NCI-H69 (cell line): ENCODE measurements at regions not wholly inside any gene's neighbourhood (a gene's known extent, or its start where the extent isn't known, plus 50 kb on each side); places are given as distances from the start of the nearest gene placed in this dataset.
"Not testable (repeated sequence)": the region's sequence is repeated elsewhere in the genome, so short reads cannot be mapped to it uniquely, and the experiment has no call there.

Experiments used
- DNase-seq: peaks from one replicate; lab custom pipeline; 2025; lab: John Stamatoyannopoulos, UW

DNA sequence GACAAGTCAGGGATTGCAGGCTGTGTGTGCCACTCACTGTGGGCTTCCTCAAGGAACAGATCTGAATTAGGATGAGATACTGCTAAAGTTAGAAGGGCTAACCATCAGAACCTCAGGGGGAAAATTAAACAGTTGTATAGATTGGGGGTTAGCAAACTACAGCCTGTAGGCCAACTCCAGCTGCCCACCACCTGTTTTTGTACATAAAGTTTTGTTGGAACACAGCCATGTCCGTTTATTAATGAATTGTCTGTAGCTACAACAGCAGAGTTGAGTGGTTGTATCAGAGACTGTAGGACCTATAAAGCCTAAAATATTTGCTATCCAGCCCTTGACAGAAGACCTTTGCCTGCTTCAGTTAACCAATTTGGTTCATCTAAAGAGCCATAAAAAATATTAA lies 127.2 kb upstream of the ECI2 start:
- DNase-seq: no peak

DNA sequence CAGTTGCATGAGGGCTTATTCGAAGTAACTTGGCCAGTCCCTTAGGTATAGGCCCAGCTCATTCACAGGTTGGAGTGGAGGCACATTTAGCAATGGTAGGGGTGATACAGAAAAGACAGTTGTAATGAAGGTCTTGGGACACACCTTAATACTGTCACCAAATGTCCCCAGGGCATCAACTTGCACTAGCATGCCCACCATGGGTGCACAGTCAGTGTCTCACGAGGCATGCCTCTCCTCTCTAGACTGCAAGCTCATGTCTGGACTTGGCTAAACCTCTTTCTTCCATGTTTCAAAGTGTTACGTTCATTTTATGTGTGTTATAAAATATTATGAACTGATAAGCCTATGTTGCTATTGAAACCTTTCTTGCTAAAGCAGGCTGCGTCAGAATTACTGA lies 124.0 kb upstream of the ECI2 start:
- DNase-seq: no peak

DNA sequence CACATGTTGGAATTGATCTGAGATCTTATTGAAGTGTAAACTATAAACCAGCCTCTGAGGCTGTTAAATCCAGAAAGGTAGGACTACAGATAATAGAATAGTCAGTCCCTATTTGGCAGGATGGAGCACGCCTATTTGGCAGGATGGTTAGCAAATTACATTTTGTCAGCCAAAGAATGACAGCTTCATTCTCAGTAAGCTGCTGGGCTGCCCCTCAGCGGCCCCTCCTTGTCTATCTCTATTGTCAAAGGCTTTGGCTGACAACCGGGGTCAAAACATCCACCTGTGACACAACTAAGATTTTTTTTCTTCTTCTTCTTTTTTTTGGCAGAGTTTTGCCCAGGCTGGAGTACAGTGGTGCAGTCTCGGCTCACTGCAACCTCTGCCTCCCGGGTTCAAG lies 123.4 kb upstream of the ECI2 start:
- DNase-seq: no peak

DNA sequence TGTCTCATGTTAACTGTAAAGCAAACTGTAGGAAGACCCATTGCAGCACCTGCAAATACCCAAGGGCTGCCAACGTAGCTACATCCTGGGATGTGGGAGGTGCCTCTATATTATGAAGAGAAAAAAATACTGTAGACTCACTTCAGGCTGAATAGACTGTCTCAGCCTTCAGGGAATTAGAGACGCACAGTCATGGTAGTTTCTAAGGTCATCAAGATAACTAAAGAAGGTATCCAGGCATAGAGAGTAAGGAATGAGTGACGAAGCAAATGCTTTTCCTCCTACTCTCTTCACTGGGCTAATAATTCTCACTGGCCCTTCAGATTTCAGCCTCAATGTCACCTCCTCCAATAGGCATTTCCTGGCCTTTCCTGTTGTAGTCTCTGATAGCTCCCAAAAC lies 121.6 kb upstream of the ECI2 start:
- no peak for DNase-seq

DNA sequence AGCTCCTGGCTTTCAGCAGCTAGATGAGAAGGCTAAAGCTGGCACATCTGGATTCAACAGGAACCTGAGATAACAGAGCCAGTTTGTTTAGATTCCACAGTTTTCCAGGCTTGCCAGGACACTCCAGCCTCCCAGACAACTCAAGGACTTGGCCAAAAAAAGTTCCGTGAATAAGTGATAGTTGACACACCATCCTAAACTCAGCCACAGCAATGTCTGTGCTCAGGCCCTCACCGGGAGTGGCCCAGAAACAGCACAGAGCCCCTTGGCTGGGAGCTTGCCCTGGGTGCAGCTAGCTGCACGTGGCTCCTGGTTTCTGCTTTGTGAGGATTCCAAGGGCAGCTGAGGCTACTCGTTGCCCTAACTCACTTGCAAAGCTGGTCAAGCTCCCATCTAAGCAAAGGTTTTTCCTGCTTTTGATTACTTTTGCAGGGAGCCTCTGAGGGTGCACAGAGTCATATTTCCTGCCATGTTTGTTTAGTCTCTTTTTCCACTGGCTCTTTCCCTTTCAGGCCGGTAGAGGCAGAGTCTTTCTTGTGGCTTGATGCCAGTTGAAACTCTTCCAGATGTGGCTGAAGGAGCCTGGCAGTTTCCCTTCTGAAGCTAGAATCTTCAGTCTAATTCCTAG lies 118.3 kb upstream of the ECI2 start:
- DNase-seq: peak; percentile 74

DNA sequence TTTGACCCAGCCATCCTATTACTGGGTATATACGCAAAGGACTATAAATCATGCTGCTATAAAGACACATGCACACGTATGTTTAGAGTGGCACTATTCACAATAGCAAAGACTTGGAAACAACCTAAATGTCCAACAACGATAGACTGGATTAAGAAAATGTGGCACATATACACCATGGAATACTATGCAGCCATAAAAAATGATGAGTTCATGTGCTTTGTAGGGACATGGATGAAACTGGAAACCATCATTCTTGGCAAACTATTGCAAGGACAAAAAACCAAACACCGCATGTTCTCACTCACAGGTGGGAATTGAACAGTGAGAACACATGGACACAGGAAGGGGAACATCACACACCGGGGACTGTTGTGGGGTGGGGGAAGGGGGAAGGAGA lies 117.1 kb upstream of the ECI2 start:
- not testable (repeated sequence) for DNase-seq

DNA sequence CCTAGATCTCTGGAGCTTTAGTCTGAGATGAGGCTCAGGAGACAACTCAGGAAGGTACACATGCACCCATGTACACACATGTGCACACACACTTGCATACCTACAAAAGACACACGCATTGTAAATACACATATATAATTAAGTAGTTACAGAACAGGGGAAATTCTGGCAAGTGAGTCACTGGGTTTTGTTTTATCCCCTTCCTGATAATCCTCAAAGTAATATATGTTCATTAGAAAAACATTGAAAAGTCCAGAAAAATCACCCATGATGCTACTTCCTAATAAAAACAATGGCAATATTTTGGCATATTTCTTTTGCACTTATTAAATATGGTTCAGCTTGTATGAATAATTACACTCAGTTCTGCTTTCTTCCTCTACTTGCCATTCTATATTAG lies 115.3 kb upstream of the ECI2 start:
- no peak for DNase-seq

DNA sequence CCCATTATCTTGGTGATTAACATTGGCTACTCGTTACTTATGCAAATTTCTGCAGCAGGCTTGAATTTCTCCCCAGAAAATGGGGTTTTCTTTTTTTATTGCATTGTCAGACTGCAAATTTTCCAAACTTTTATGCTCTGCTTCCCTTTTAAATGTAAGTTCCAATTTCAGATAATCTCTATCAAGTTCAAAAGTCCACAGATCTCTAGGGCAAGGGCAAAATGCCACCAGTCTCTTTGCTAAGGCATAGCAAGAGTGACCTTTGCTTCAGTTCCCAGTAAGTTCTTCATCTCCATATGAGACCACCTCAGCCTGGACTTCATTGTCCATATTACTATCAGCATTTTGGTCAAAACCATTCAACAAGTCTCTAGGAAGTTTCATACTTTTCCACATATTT lies 108.5 kb upstream of the ECI2 start:
- not testable (repeated sequence) for DNase-seq

DNA sequence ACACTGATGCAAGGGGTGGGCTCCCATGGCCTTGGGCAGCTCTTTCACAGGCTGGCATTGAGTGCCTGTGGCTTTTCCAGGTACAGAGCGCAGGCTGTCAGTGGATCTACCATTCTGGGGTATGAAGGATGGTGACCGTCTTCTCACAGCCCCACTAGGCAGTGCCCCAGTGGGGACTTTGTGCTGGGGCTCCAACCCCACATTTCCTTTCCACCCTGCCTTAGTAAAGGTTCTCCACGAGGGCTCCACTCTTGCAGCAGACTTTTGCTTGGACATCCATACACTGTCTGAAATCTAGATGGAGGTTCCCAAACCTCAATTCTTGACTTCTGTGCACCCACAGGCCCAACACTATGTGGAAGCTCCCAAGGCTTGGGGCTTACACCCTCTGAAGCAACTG lies 107.9 kb upstream of the ECI2 start:
- no peak for DNase-seq

DNA sequence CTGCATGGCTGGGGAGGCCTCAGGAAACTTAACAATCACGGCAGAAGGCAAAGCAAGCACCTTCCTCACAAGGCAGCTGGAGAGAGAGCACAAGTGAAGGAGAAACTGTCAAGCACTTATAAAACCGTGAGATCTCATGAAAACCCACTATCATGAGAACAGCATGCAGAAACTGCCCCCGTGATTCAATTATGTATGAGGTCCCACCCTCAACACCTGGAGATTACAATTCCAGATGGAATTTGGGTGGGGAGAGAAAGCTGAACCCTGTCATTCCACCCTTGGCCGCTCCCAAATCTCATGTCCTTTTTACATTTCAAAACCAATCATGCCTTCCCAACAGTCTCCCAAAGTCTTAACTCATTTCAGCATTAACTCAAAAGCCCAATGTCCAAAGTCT lies 107.2 kb upstream of the ECI2 start:
- DNase-seq: no peak

DNA sequence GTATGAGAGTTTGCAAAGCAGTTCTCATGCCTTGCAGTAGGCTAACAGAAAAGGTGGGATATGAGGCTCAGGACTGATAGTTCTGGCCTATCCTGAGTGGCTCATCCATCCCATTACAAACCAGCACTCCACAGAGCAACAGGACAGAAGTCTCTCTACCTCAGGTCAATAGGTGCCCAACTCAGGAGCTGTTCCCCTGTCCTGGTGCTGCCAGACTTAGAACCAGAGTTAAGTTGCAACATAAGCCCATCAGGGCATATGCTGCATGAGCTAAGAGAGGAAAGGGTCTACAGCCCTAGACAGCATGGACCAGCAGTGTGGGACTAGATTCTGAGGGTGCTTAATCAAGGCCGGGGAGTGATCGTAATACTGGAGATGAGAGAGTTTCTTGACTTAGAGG lies 104.8 kb upstream of the ECI2 start:
- DNase-seq: no peak

DNA sequence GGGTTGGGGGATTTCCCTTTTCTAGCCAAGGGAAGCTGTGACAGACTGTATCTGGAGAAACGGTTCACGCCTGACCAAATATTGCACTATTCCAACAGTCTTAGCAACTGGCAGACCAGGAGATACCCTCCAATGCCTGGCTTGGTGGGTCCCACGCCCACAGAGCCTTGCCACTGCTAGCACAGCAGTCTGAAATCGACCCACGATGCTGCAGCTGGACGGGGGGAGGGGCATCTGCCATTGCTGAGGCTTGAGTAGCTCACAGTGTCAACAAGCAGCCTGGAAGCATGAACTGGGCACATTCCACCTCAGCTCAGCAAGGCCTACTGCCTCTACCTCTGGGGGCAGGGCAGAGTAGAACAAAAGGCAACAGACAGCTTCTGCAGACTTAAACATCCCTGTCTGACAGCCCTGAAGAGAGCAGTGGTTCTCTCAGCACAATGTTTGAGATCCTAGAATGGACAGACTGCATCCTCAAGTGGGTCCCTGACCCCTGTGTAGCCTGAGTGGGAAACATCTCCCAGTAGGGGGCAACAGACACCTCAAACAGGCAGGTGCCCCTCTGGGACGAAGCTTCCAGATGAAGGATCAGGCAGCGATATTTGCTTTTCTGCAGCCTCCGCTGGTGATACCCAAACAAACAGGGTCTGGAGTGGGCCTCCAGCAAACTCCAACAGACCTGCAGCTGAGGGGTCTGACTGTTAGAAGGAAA lies 89.9 kb upstream of the ECI2 start:
- DNase-seq: no peak

DNA sequence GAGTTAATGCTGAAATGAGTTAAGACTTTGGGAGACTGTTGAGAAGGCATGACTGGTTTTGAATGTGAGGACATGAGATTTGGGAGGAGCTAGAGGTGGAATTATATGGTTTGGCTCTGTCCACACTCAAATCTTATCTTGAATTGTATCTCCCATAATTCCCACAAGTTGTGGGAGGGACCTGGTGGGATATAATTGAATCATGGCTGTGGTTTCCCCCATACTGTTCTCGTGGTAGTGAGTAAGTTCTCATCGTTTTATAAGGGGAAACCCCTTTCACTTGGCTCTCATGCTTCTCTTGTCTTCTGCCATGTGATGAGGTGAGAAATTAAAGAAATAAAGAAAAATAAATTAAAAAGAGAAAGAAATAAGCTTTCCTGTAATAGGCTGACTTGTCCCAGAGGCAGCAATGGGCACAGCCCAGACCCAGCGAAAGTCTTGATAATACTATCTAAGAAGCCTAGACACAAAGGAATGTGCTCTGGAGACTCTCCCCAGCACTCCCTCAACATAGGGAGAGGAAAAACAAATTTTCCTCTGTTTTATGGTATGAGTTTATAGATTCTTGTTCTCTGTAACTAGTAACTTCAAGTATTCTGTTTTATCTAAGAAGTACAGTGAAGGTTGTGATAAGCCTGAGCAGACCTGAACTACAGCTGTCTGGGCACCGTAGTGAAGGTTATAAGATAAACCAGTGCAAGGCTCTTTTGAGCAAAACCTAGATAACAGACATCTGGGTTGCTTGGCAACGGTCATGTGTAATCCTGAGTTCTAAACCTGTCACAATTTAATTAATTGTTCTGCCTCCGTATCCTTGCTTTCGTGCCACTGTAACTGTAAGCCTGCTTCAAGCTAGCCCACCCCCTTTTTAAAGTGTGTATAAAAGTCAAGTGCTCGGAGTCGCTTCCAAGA lies 88.9 kb upstream of the ECI2 start:
- DNase-seq: no peak

DNA sequence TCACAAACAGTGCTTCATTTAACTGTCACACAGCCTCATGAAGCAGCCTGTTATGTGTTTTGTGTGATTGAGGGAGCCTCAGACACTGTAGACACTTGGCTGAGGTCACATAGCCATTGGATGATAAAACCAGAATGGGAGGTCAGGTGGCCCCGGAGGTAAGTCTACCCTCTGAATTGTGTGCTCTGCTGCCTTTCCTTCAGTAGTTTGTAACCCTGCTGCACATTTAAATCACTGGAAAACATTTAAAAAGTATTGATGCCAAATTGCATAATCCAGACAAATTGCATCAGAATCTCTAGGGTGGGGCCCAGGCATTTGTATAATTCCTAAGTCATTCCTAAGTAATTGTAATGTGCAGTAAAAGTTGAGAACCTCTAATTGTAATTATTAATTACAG lies 85.2 kb upstream of the ECI2 start:
- no peak for DNase-seq

DNA sequence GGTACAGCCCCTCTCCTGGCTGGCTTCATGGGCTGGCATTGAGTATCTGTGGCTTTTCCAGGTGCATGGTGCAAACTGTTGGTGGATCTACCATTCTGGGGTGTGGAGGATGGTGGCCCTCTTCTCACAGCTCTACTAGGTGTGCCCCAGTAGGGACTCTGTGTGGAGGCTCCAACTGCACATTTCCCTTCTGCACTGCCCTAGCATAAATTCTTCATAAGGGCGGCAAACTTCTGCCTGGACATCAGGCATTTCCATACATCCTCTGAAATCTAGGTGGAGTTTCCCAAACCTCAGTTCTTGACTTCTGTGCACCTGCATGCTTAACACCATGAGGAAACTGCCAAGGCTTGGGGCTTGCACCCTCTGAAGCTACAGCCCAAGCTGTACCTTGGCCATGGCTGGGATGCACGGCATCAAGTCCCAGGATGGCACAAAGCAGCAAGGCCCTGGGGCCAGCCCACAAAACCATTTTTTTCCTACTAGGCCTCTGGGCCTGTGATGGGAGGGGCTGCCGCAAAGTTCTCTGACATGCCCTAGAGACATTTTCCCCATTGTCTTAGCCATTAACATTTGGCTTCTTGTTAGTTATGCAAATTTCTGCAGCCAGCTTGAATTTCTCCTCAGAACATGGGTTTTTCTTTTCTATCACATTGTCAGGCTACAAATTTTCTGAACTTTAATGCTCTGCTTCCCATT lies 83.4 kb upstream of the ECI2 start:
- not testable (repeated sequence) for DNase-seq

DNA sequence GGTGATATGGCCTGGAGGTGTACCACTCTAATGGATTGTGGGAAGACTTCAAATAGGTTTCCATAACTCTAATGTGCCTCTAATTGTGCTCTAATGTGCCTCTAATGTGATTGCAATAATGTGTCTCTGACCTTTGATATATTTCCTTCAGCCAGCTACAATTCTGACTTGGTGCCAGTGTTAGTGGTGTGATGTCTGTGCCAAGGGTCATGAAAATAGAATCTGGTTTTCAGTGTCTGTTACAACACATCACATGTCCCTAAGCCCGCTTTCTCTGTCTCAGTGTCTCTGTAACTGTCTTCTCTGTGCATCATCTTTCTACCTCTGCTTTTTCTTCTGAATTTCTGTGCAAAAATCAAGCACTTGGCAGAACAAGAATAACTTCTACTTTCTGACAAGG lies 77.2 kb upstream of the ECI2 start:
- no peak for DNase-seq

DNA sequence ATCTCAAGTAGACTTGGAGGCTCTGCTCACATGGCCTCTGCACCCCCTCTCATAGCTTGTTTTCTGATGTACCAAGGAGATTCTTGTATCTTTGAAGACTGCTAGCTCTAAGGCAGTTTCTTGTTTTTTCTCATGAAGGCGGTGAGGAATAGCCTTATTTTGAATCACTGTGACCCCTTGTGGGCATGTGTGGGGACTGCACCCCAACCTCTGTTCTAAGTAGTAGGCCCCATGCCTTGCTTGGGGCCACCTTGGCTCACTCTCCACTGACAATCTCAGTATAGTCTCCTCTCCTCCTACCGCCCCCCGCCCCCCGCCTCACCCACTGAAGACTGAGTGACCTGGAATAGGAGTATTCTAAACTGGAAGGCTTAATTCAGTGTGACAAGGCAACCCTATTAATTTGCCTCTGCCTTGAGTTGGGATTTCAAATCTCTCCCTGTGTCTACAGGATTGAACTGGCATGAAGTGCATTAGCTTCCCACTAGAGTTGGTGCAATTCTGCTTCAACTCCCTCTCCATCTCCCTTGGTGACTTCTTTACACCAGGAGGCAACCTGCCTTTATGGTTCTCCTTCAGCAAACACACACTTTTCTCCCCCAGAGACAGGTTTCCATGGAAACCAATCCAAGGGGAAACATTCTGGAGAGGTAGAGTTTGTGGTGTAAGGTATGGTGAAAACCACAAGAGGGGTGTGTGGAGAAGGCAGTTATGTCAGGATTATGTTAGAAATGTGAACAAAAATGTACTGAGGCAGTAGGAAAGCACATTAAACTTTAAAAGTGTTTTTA lies 75.4 kb upstream of the ECI2 start:
- DNase-seq: peak; percentile 51

DNA sequence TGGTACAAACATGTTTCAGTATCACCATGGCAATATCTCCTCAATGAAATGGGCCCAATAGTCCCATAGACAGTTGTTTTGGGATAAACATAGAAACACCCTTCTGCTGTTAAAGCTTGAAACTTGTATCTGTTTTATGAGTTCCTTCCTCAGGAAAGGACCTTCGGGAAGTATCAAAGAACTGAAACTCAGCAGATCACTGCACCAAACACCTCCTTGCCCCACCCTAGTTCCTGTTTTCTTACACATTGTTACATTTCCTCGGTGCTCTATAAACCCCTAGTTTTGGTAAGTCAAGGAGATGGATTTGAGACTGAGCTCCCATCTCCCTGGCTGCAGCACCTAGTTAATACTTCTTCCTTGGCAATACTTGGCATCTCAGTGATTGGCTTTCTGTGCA lies 73.8 kb upstream of the ECI2 start:
- DNase-seq: no peak

DNA sequence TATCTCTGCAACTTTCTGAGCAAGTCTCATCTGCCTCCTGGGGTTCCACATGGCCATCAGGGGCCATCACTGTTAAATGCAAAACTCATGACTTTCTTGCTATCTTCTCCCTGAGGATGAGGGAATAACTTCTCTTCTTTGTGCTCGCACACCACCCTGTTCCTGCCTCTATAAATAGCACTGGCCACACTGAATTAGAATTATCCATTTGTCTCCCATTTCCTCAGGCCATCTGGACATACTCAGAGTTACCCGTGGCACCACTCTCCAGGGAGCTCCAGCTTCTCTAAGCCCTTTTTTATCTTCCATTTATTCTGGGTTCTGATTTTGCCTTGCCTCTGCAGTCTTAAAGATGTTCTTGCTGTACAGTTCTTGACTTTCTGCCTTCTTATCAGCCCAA lies 72.8 kb upstream of the ECI2 start:
- DNase-seq: no peak

DNA sequence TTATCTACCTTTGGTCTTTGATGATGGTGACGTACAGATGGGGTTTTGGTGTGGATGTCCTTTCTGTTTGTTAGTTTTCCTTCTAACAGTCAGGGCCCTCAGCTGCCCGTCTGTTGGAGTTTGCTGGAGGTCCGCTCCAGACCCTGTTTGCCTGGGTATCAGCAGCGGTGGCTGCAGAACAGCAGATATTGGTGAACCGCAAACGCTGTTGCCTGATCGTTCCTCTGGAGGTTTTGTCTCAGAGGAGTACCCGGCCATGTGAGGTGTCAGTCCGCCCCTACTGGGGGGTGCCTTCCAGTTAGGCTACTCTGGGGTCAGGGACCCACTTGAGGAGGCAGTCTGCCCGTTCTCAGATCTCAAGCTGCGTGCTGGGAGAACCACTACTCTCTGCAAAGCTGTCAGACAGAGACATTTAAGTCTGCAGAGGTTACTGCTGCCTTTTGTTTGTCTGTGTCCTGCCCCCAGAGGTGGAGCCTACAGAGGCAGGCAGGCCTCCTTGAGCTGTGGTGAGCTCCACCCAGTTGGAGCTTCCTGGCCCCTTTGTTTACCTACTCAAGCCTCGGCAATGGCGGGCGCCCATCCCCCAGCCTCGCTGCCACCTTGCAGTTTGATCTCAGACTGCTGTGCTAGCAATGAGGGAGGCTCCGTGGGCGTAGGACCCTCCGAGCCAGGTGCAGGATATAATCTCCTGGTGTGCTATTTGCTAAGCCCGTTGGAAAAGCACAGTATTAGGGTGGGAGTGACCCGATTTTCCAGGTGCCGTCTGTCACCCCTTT lies 68.5 kb upstream of the ECI2 start:
- DNase-seq: not testable (repeated sequence)

DNA sequence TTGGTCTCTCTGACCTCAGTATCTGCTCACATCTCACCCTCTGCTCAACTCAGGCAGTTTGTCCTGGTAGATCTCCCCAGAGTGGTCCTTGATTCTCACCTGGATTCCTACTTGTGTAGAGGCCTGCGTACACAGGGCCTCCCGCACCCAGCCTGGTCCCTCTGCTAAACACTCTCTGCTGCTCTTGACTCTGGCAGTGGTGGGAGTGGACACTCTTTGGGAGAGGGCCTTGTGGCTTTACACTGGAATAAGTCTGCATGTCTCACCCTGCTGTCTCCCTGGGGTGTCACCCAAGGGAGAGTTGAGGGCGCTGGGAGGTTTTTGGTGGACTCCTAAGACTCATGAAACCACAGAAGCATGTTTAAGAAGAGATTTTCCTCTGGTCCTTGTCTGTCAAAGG lies 57.3 kb upstream of the ECI2 start:
- no peak for DNase-seq
